Chondrocyte (in vitro differentiated cells): ENCODE measurements at regions not wholly inside any gene's neighbourhood (a gene's known extent, or its start where the extent isn't known, plus 50 kb on each side); places are given as distances from the start of the nearest gene placed in this dataset.

Source experiments
- DNase-seq: peaks from one replicate; pipeline ENCODE4 v3.0.0; 2021; ENCODE audit warnings: mixed read lengths, low spot score
- H3K27ac Mint-ChIP-seq: one replicate; pipeline ENCODE4 v1.8.0; 2021; ENCODE audit warnings: mild to moderate bottlenecking, moderate library complexity, mixed read lengths; ENCODE audit not compliant: unreplicated experiment
- H3K27me3 Mint-ChIP-seq: 2 replicates; pipeline ENCODE4 v1.8.0; 2021; ENCODE audit warnings: low read depth, mixed read lengths
- H3K36me3 Mint-ChIP-seq: 2 replicates; pipeline ENCODE4 v1.8.0; 2021; ENCODE audit warnings: low read depth, mixed read lengths
- H3K4me1 Mint-ChIP-seq: 2 replicates; pipeline ENCODE4 v1.8.0; 2021; ENCODE audit warnings: low read depth, mild to moderate bottlenecking, mixed read lengths
- H3K4me3 Mint-ChIP-seq: one replicate; pipeline ENCODE4 v1.8.0; 2021; ENCODE audit warnings: mild to moderate bottlenecking, moderate library complexity, mixed read lengths; ENCODE audit not compliant: unreplicated experiment
- H3K9me3 Mint-ChIP-seq: 2 replicates; pipeline ENCODE4 v1.8.0; 2021; ENCODE audit warnings: low read depth, mixed read lengths
- CTCF ChIP-seq: fragments of 200-600 bp; sonication (generic); IDR thresholded peaks from 2 replicates; pipeline ENCODE4 v1.5.0; 2021; ENCODE audit warnings: antibody characterized with exemption, mild to moderate bottlenecking, moderate library complexity

GRCh38 chr4:180518906-180519305 is 1724.3 kb upstream of the TENM3 start:
- Mint-ChIP-seq H3K27ac (no peak overlapping the region), H3K36me3 (no peaks in the 10 kb centered on the region), H3K4me1 (no peaks in the 10 kb centered on the region), H3K4me3 (no peak overlapping the region), H3K27me3 (no peaks in the 10 kb centered on the region), H3K9me3 (no peaks in the 10 kb centered on the region)
- DNase-seq = no peak
- TF ChIP-seq CTCF = no peak

GRCh38 chr4:180521181-180521580 is 1722.0 kb upstream of the TENM3 start:
- no peak overlapping the region for H3K27ac Mint-ChIP-seq
- H3K4me1 Mint-ChIP-seq = no peaks in the 10 kb centered on the region
- DNase-seq = no peak
- no peak overlapping the region for H3K4me3 Mint-ChIP-seq
- TF ChIP-seq CTCF = no peak
- no peaks in the 10 kb centered on the region for H3K9me3 Mint-ChIP-seq
- H3K36me3 Mint-ChIP-seq = no peaks in the 10 kb centered on the region
- H3K27me3 Mint-ChIP-seq = no peaks in the 10 kb centered on the region

- Mint-ChIP-seq H3K36me3 (no peaks in the 10 kb centered on the region), H3K9me3 (no peaks in the 10 kb centered on the region), H3K27me3 (no peaks in the 10 kb centered on the region), H3K4me3 (no peak overlapping the region), H3K27ac (no peak overlapping the region), H3K4me1 (no peaks in the 10 kb centered on the region)
- no peak for TF ChIP-seq CTCF
- no peak for DNase-seq
Observed at GRCh38 chr4:180525523-180526077, 1717.6 kb upstream of the TENM3 start.

- Mint-ChIP-seq H3K27me3 (peaks cover 2% of the 10 kb centered on the region), H3K4me3 (no peak overlapping the region), H3K4me1 (no peaks in the 10 kb centered on the region), H3K9me3 (no peaks in the 10 kb centered on the region), H3K36me3 (no peaks in the 10 kb centered on the region), H3K27ac (no peak overlapping the region)
- TF ChIP-seq CTCF = no peak
- DNase-seq = no peak
Observed at GRCh38 chr4:180528003-180528402, 1715.2 kb upstream of the TENM3 start.

- Mint-ChIP-seq H3K27me3 (peaks cover 2% of the 10 kb centered on the region), H3K9me3 (no peaks in the 10 kb centered on the region), H3K4me3 (no peak overlapping the region), H3K36me3 (no peaks in the 10 kb centered on the region), H3K27ac (no peak overlapping the region), H3K4me1 (no peaks in the 10 kb centered on the region)
- DNase-seq = no peak
- TF ChIP-seq CTCF = no peak
Observed at GRCh38 chr4:180530787-180531186, 1712.4 kb upstream of the TENM3 start.
